ENCODE measurements at regions not wholly inside any gene's neighbourhood (a gene's known extent, or its start where the extent isn't known, plus 50 kb on each side); places are given as distances from the start of the nearest gene placed in this dataset.

- TF ChIP-seq, protein P1, sequence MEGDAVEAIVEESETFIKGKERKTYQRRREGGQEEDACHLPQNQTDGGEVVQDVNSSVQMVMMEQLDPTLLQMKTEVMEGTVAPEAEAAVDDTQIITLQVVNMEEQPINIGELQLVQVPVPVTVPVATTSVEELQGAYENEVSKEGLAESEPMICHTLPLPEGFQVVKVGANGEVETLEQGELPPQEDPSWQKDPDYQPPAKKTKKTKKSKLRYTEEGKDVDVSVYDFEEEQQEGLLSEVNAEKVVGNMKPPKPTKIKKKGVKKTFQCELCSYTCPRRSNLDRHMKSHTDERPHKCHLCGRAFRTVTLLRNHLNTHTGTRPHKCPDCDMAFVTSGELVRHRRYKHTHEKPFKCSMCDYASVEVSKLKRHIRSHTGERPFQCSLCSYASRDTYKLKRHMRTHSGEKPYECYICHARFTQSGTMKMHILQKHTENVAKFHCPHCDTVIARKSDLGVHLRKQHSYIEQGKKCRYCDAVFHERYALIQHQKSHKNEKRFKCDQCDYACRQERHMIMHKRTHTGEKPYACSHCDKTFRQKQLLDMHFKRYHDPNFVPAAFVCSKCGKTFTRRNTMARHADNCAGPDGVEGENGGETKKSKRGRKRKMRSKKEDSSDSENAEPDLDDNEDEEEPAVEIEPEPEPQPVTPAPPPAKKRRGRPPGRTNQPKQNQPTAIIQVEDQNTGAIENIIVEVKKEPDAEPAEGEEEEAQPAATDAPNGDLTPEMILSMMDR (IDR thresholded peaks at IDR 0.05) = no peak
- no peak for TF ChIP-seq POLR2A (IDR thresholded peaks at IDR 0.05)
Measured at GRCh38 chr7:81839708-81840369, 70.0 kb upstream of the HGF start.
